ENCODE measurements at regions not wholly inside any gene's neighbourhood (a gene's known extent, or its start where the extent isn't known, plus 50 kb on each side); places are given as distances from the start of the nearest gene placed in this dataset.
"Not testable (repeated sequence)": the region's sequence is repeated elsewhere in the genome, so short reads cannot be mapped to it uniquely, and the experiment has no call there.

DNA sequence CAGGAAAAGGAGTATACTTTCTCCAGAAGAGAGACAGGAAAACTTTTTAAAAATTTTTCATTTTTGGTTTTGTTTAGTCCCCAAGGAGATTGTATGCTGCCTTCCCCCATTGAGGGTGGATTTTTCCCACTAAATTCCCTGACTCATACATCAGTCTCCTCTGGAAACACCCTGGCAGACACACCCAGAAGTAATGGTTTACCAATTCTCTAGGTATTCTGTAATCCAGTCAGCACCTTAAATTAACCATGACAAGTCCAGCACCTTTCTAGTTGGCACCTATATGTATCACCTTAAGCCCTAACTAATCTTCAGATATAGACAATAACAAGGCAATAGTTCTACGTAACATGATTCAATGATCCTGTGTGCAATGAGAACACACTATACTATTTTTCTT lies 165.9 kb upstream of the NPAP1 start:
- TF ChIP-seq, protein P1, sequence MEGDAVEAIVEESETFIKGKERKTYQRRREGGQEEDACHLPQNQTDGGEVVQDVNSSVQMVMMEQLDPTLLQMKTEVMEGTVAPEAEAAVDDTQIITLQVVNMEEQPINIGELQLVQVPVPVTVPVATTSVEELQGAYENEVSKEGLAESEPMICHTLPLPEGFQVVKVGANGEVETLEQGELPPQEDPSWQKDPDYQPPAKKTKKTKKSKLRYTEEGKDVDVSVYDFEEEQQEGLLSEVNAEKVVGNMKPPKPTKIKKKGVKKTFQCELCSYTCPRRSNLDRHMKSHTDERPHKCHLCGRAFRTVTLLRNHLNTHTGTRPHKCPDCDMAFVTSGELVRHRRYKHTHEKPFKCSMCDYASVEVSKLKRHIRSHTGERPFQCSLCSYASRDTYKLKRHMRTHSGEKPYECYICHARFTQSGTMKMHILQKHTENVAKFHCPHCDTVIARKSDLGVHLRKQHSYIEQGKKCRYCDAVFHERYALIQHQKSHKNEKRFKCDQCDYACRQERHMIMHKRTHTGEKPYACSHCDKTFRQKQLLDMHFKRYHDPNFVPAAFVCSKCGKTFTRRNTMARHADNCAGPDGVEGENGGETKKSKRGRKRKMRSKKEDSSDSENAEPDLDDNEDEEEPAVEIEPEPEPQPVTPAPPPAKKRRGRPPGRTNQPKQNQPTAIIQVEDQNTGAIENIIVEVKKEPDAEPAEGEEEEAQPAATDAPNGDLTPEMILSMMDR (IDR thresholded peaks at IDR 0.05), result not testable (repeated sequence)
- TF ChIP-seq POLR2A (IDR thresholded peaks at IDR 0.05), result not testable (repeated sequence)

Data from breast epithelium (tissue), 3 donors.